ENCODE measurements at regions not wholly inside any gene's neighbourhood (a gene's known extent, or its start where the extent isn't known, plus 50 kb on each side); places are given as distances from the start of the nearest gene placed in this dataset.

GRCh38 chr10:107880185-107880584, 715.7 kb upstream of the SORCS1 start:
- Histone ChIP-seq H3K27ac (ENCODE audit: extremely low read depth, low read depth, low read length) (no peak overlapping the region), H3K4me1 (ENCODE audit: control insufficient read depth, insufficient read depth, low read length) (no peaks in the 10 kb centered on the region), H3K4me3 (ENCODE audit: low read depth, low read length) (no peak overlapping the region), H3K9me3 (ENCODE audit: control insufficient read depth, insufficient read depth, low read depth, low read length) (no peaks in the 10 kb centered on the region), H3K36me3 (ENCODE audit: control insufficient read depth in 2 of 2, insufficient read depth in 1 of 2, low read length in 2 of 2) (no peaks in the 10 kb centered on the region)
- ChIA-PET POLR2A (no interaction called here), CTCF (no interaction called here)
- TF ChIP-seq ZBTB8A (tag by site-specific recombination; IDR thresholded peaks at IDR 0.05): no peak
- TF ChIP-seq SETDB1 (IDR thresholded peaks at IDR 0.05; ENCODE audit: insufficient read length, low read length): no peak
- TF ChIP-seq ZNF354C (tag by site-specific recombination; IDR thresholded peaks at IDR 0.05; ENCODE audit: borderline replicate concordance, low read depth): no peak
- TF ChIP-seq ZNF140 (tag by site-specific recombination; IDR thresholded peaks at IDR 0.05): no peak
- no peak for TF ChIP-seq ZBTB26 (tag by site-specific recombination; optimal IDR thresholded peaks at IDR 0.05)
- no peak for TF ChIP-seq MEIS1 (CRISPR knock-in tag; IDR thresholded peaks at IDR 0.05; ENCODE audit: borderline replicate concordance)
- TF ChIP-seq ZNF561 (tag by site-specific recombination; IDR thresholded peaks at IDR 0.05; ENCODE audit: borderline replicate concordance): no peak
- TF ChIP-seq GLI4 (tag by site-specific recombination; IDR thresholded peaks at IDR 0.05): no peak
- no peak for TF ChIP-seq SCRT1 (tag by site-specific recombination; IDR thresholded peaks at IDR 0.05; ENCODE audit: borderline replicate concordance)
- TF ChIP-seq ZNF837 (tag by site-specific recombination; IDR thresholded peaks at IDR 0.05): no peak

GRCh38 chr10:107873007-107873406, 708.5 kb upstream of the SORCS1 start:
- Histone ChIP-seq H3K4me1 (ENCODE audit: control insufficient read depth, insufficient read depth, low read length) (no peaks in the 10 kb centered on the region), H3K4me3 (ENCODE audit: low read depth, low read length) (no peak overlapping the region), H3K36me3 (ENCODE audit: control insufficient read depth in 2 of 2, insufficient read depth in 1 of 2, low read length in 2 of 2) (no peaks in the 10 kb centered on the region), H3K9me3 (ENCODE audit: control insufficient read depth, insufficient read depth, low read depth, low read length) (no peaks in the 10 kb centered on the region), H3K27ac (ENCODE audit: extremely low read depth, low read depth, low read length) (no peak overlapping the region)
- ChIA-PET POLR2A (no interaction called here), CTCF (interaction anchor here (0.7 to 0.8 kb wide), 2 partner anchors 353 to 1687 kb away, joined by 3 read pairs; no protein-coding TSS in a partner anchor)
- no peak for TF ChIP-seq ZNF530 (tag by site-specific recombination; IDR thresholded peaks at IDR 0.05; ENCODE audit: low read depth)
- TF ChIP-seq OVOL3 (tag by site-specific recombination; IDR thresholded peaks at IDR 0.05): no peak
- no peak for TF ChIP-seq KLF9 (tag by site-specific recombination; IDR thresholded peaks at IDR 0.05; ENCODE audit: low read depth)
- no peak for TF ChIP-seq ZNF280C (tag by site-specific recombination; IDR thresholded peaks at IDR 0.05)
- TF ChIP-seq ZBTB44 (tag by site-specific recombination; IDR thresholded peaks at IDR 0.05): no peak
- no peak for TF ChIP-seq ZNF488 (tag by site-specific recombination; IDR thresholded peaks at IDR 0.05)
- TF ChIP-seq KLF7 (tag by site-specific recombination; IDR thresholded peaks at IDR 0.05; ENCODE audit: borderline replicate concordance): no peak
